Vagina (tissue), 2 donors: ENCODE measurements at regions not wholly inside any gene's neighbourhood (a gene's known extent, or its start where the extent isn't known, plus 50 kb on each side); places are given as distances from the start of the nearest gene placed in this dataset.

Experiments
- CTCF ChIP-seq, 3 experiments: fragments of 450-650 bp in 2 of 3; fragments of 200-600 bp in 1 of 3; sonication (generic) in 1 of 3; IDR thresholded peaks; one replicate each; pipeline ENCODE4 v1.5.1; 2017 to 2019; ENCODE audit warnings: antibody characterized with exemption in 3 of 3, mild to moderate bottlenecking in 2 of 3, moderate library complexity in 2 of 3
- POLR2AphosphoS5 ChIP-seq, 2 donors: sonication (generic); formaldehyde crosslinking; IDR thresholded peaks; one replicate each; pipeline ENCODE4 v1.9.0; 2017; ENCODE audit warnings: antibody characterized with exemption in 2 of 2, mild to moderate bottlenecking in 2 of 2, low read depth in 1 of 2; ENCODE audit not compliant: insufficient read depth in 1 of 2

DNA sequence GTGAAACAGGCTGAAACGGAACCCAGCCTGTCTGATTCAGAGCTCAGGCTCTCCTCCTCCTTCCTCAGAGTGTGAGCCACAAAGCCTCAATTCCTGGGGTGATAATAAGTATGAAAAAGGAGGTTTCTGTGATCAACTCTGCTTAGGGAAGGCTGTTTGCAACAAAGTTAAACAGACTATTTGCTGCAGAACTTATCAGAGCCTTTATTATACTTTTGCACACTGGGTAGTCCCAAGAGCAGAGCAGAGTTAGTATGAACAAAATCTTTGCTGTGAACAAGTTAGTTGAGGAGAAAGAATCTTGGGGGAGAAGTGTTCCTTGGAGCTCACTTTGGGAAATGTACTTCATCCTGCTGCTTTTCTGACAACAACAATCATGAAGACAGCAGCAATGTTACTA is 67.4 kb downstream of the MRM1 start:
- TF ChIP-seq CTCF (IDR thresholded peaks at IDR 0.05) (no peak), POLR2AphosphoS5 (IDR thresholded peaks at IDR 0.05; ENCODE audit: insufficient read depth in 1 of 2, low read depth in 1 of 2) (no peak)
